ENCODE measurements at regions not wholly inside any gene's neighbourhood (a gene's known extent, or its start where the extent isn't known, plus 50 kb on each side); places are given as distances from the start of the nearest gene placed in this dataset.

DNA sequence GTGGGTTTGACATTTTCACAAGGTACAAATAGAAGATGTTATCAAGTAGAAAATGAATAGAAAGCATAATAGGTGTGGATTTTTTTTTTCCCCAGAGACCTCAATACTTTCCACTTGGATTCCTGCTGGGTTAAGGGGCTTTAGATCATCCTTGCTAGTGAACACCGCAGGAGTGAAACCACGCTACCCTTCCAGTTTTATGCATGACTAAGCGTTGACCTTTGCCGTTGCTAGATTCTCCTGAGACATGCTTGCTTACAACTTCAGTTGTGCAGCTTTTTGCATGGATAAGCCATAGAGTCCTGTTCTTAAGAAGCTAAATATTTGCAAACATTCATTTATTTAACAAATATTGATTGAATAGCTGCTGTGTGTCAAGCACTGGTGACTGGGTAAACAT is 299.7 kb upstream of the LMCD1 start:
- TF ChIP-seq POLR2A (IDR thresholded peaks at IDR 0.05; ENCODE audit: low read depth, low read length) (no peak), EZH2 (IDR thresholded peaks at IDR 0.05; ENCODE audit: borderline replicate concordance, low read depth, low read length, severe bottlenecking) (no peak)
- TF ChIP-seq, protein P1, sequence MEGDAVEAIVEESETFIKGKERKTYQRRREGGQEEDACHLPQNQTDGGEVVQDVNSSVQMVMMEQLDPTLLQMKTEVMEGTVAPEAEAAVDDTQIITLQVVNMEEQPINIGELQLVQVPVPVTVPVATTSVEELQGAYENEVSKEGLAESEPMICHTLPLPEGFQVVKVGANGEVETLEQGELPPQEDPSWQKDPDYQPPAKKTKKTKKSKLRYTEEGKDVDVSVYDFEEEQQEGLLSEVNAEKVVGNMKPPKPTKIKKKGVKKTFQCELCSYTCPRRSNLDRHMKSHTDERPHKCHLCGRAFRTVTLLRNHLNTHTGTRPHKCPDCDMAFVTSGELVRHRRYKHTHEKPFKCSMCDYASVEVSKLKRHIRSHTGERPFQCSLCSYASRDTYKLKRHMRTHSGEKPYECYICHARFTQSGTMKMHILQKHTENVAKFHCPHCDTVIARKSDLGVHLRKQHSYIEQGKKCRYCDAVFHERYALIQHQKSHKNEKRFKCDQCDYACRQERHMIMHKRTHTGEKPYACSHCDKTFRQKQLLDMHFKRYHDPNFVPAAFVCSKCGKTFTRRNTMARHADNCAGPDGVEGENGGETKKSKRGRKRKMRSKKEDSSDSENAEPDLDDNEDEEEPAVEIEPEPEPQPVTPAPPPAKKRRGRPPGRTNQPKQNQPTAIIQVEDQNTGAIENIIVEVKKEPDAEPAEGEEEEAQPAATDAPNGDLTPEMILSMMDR (IDR thresholded peaks at IDR 0.05; ENCODE audit: extremely low read depth in 1 of 2, insufficient read depth in 1 of 2, low read depth in 1 of 2, low read length in 2 of 2) = no peak

Data from endothelial cell of umbilical vein (primary cell).